22Rv1 (cell line): ENCODE measurements at regions not wholly inside any gene's neighbourhood (a gene's known extent, or its start where the extent isn't known, plus 50 kb on each side); places are given as distances from the start of the nearest gene placed in this dataset.

Experiments used
- ZFX ChIP-seq: fragments of 450-650 bp; IDR thresholded peaks from 2 replicates; pipeline ENCODE4 v1.6.1; 2017; ENCODE audit warnings: antibody characterized with exemption, borderline replicate concordance
- TF ChIP-seq, protein P1 (sequence below): fragments of 450-650 bp; IDR thresholded peaks from 2 replicates; pipeline ENCODE4 v1.5.1; 2017; ENCODE audit warnings: mild to moderate bottlenecking

DNA sequence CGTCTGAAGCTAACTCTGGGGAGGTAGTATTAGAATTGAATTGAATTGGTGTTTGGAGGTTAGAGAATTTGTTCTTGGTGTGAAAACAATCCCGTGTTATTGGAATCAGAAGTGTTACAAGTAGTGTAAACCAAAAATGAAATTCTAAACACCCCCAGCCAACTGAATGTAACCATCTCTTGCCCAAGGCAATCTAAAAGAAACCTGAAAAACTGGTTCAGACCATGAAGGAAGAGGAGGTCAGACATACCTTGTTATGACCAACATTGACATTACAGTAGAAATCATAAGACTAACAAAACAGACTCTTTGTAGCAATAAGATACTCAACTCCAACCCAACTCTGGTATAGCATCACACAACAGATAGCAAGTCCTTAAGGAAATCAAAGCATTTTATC is 159.0 kb downstream of the TUSC1 start:
- TF ChIP-seq, protein P1, sequence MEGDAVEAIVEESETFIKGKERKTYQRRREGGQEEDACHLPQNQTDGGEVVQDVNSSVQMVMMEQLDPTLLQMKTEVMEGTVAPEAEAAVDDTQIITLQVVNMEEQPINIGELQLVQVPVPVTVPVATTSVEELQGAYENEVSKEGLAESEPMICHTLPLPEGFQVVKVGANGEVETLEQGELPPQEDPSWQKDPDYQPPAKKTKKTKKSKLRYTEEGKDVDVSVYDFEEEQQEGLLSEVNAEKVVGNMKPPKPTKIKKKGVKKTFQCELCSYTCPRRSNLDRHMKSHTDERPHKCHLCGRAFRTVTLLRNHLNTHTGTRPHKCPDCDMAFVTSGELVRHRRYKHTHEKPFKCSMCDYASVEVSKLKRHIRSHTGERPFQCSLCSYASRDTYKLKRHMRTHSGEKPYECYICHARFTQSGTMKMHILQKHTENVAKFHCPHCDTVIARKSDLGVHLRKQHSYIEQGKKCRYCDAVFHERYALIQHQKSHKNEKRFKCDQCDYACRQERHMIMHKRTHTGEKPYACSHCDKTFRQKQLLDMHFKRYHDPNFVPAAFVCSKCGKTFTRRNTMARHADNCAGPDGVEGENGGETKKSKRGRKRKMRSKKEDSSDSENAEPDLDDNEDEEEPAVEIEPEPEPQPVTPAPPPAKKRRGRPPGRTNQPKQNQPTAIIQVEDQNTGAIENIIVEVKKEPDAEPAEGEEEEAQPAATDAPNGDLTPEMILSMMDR: no peak
- TF ChIP-seq ZFX: no peak
